Suppressor macrophage (primary cell): ENCODE measurements at regions not wholly inside any gene's neighbourhood (a gene's known extent, or its start where the extent isn't known, plus 50 kb on each side); places are given as distances from the start of the nearest gene placed in this dataset.
A peak's percentile ranks its signal among the peaks of the same experiment; 100 is the strongest.
"Not testable (repeated sequence)": the region's sequence is repeated elsewhere in the genome, so short reads cannot be mapped to it uniquely, and the experiment has no call there.

ENCODE experiments used
- DNase-seq, 4 experiments: peaks; one replicate each; pipeline ENCODE4 v3.0.0-alpha.2; 2020 to 2022

DNA sequence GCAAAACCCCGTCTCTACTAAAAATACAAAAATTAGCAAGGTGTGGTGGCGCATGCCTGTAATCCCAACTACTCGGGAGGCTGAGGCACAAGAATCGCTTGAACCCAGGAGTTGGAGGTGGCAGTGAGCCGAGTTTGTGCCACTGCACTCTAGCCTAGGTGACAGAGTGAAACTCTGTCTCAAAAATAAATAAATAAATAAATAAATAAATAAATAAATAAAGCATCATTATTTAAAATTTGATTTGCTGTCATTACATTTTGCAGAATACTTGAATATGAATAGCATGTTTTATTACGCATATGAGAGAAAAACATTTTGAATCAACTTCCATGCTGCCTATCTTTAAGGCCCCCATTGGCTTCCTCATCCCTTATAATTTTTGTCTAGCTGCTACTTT, 53.4 kb upstream of the MED14 start:
- not testable (repeated sequence) for DNase-seq

DNA sequence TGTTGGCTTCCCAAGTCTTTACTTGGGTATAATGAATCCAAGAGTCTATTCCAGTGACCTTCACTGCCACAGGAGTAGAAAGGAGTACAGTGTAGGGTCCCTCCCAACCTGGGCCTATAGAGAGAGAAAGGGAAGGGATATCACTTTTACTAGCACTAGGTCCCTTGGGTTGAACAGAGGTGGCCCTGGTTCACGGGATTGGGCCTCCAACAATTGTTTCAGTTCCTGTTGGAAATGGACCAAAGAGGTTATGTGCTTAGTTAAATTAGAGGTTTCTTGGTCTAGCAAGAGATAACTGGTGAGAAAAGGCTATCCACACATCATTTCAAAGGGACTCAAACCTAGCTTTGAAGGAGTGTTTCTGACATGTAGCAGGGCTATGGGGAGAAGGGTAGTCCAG, 57.1 kb upstream of the MED14 start:
- no peak for DNase-seq

DNA sequence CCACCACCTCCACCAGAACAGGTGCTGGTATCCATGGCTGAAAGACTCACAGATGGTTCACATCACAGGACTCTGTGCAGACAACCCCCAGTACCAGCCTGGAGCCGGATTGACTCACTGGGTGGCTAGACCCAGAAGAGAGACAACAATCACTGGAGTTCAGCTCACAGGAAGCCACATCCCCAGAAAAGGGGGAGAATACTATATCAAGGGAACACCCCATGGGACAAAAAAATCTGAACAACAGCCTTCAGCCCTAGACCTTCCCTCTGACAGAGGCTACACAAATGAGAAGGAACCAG, 59.4 kb upstream of the MED14 start:
- DNase-seq: not testable (repeated sequence)

DNA sequence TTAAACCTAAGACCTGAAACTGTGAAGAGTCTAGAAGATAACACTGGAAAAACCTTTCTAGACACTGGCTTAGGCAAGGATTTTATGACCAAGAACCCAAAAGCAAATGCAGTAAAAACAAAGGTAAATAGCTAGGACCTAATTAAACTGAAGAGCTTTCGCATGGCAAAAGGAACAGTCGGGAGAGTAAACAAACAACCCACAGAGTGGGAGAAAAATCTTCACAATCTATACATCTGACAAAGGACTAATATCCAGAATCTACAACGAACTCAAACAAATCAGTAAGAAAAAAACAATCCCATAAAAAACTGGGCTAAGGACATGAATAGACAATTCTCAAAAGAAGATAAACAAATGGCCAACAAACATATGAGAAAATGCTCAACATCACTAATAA, 64.4 kb upstream of the MED14 start:
- not testable (repeated sequence) for DNase-seq

DNA sequence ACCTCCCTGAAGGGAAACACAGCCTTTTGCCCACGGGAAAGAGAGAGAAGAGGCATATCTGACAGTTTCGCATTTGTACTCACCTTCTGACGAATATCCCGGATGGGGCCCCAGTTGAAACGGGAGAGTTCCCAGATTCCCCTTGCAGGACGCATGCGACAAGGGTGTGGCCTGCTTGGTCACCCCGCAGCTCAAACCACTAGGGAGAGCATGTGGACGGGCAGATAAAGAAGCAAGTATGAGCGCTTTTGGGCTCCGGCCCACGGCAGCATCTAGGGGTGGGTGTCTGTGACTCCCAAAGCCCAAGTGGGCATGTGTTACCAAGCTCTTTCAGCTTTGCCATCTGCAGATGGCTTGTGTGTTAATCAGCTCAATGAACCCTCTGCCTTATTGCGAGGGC, 70.1 kb upstream of the MED14 start:
- DNase-seq: no peak

DNA sequence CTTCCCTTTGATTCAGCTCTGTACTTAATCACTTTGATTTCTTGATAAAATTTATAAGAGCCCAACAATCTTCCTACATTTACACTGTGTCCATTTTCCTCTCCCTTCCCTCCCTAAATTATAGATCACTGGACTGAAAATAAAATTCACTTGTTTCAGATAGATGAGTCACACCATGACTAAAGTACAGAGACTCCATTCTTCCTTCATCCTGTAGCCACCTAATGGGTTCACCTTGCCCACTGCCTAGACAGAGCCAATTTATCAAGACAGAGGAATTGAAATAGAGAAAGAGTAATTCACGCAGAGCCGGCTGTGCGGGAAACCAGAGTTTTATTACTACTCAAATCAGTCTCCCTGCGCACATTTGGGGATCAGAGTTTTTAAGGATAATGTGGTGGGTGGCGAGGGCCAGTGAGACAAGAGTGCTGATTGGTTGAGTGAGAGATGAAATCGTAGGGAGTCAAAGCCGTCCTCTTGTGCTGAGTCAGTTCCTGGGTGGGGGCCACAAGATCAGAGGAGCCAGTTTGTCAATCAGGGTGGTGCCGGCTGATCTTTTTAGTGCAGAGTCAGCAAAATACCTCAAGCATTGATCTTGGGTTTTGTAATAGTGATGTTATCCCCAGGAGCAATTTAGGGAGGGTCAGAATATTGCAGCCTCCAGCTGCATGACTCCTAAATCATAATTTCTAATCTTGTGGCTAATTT, 71.3 kb upstream of the MED14 start:
- no peak for DNase-seq

DNA sequence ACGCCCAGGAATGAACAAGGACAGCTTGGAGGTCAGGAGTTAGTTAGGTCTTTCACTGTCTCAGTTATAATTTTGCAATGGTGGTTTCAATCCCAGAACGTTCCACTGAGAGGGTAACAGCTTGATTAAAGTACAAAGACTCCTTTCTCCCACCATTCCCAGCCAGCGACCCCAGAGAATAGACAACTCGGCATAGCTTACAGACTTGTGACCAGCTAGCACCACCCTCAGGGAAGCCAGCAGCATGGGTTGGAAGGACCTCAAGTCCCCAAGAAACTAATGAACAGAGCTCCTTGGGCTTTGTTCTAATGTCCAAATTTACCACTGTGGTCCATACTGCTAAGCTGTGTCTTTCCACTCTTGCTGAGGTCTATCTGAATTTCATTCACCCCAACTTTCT, 72.0 kb upstream of the MED14 start:
- DNase-seq: no peak

DNA sequence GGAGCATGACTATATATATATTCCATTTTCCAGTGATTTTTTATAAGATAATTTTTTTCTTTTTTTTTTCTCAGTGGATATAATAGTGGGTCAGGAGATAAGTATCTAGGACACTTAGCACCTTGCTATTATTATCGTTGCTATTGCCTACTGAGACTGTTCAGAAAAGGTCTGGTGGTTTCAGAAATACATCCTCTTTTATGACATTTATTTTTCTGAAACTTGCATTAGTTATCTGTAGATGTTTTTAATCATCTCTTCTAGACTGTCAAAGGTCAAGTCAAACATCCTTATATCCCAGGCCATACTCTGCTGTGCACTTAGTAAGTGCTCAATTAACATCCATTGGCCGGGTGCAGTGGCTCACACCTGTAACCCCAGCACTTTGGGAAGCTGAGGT, 72.9 kb upstream of the MED14 start:
- DNase-seq: no peak

DNA sequence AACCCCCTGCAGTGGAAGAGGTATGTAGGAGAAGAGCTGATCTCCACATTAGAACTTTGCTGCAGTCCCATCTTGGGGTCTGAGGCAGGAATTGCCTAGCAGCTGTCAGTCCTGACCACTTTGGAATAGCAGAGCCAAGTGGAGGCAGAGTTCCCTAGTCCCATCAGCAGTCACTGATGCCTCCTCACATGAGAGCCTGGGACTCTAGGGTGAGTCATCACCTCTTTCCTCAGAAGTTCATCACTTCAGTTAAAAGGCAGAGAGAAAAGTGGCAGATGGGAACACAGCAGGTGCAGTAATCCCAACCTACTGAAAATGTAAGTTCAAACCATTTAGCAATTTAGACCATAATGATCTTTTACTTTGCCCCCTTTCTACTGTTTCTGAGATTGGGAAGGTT, 73.9 kb upstream of the MED14 start:
- DNase-seq: peak; percentile 13 to 49 (median 42)

DNA sequence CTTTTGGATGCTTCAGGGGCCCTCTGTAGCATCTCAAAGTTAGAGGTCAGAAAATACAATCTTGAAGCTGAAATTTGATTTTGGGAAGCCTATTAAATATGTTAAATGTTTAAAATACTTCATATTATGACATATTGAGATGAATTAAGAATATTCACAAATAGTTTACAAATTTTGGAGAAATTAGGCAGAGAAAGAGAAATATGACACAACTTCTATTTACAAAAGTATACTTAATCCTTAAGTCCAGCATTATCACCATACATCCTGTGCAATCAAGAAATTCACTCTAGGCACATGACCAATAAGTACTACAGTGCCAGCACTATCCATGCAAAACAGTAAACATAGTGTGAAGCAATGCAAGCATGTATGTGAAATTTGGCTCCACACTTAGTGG, 79.7 kb upstream of the MED14 start:
- not testable (repeated sequence) for DNase-seq

DNA sequence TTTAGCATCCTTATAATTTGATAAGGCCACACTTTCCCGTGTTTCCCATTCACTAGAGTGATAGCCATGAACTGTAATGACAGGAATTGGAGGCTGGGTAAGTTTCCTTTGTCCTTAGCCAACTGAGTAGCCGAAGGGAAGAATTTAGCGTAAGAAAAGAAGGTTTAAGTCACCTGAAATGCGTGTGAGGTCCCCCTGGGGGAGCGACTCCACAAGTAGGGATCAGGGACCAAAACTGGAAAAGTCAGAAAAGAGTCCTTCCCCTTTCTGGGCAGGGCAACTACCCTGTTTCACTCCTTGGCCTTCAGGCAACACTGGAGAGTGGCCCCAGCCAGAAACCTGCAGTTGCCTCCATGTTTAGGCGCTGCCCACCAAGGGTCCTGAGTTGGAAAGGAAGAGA, 81.6 kb upstream of the MED14 start:
- no peak for DNase-seq

DNA sequence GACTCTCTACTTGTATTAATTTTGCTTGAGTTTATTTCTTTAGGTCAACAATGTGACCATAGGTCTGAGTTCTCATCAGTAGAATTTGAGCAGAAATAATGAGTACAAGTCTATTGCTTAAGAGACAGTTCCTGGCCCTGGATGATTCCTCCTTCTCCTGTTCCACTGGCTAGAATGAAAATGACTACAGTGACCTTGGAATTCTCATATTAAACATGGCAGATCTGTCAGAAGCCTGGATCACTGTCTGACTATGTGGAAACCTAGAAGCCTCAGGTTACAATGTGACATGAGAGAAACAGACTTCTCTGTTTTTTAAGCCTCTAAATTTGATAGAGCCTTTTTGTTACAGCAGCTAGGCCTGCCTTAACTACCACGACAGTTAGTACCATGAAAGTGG, 82.9 kb upstream of the MED14 start:
- DNase-seq: no peak

DNA sequence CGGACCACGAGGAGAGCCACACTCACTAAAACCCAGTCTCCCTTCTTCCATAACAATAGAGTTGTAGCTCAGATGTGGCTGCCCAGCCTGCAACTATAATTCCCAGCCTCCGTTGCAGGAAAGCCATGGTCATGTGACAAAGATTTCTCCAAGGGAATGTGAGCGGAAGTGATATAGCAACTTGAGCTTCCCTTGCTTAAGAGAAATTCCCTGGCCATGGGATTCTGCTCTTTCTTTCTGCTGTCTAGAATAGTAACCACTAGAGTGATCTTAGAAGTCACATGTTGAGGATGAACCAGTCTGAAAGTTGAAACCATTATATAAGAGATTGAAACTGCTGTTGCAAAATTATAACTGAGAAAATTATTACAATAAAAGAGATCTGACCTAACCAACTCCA, 86.4 kb upstream of the MED14 start:
- DNase-seq: no peak

DNA sequence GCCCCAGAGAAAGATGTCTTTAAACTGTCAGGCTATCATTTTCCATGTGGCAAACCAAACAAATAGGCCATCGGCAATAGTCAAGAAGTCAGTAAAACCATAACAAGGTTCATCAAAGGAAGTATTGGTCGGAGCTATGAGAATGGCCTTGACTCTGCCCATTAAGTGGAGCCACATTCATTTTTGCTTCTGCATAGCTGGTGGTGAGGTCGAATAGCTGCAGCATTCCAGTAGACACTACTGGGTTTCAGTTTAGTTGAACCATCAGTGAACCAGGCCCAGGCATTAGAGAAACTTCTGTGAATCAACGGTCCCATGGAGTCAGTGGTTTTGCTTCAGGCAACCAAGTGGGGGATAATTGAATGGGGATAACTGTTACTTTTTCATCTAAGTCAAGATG, 92.0 kb upstream of the MED14 start:
- DNase-seq: no peak

DNA sequence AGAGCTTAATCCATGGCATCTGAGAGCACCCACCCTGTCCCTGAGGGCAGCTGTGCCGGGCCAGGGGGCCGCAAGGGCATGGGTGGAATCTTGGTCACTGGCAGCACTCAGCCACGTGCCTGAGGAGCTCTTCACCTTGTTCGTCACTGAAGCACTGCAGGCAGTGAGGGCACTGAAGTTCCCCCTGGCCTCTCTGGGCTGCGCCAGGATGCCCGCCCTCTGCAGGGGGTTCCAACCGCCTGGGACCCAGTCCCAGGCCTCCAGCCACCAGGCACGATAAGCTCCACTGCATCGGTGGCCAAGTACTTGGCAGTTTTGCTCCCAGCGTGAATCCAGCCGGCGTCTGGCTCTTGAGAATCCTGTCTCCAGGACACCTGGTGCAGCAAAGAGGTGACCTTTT, 96.4 kb upstream of the MED14 start:
- DNase-seq: no peak

DNA sequence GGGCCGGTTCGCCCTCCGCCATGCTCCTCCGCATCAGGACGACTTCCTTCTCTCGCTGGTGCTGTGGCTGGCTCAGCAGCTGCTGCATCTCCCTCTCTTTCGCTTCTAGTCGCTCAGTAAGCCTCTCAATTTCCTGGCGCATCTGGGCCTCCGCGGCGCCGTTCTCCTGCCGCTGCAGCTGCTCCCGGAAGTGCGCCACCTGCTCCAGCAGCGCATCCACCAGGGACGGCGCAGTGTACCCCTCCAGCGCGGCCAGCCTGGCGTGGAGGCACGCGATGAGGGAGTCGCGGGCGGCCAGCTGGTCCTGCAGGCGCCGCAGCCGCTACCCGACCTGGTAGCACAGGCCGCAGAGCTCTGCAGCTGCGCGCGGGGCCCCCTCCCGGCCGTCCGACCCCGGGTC, 97.4 kb upstream of the MED14 start:
- no peak for DNase-seq

DNA sequence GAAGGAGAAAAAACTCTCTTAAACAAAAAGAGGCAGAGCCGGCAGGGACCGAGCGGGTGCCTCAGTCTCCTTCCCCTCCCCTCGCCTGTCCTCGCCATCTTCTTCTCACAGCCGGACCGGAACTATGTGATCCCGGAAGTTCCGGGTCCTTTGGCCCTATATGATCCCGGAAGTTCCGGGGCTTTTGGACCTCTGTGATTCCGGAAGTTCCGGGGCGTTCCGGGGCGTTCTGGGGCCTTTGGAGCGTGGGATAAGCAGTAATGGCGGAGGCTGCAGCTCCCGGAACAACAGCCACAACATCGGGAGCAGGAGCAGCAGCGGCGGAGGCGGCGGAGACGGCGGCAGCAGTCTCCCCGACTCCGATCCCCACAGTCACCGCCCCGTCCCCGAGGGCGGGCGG, 98.9 kb upstream of the MED14 start:
- DNase-seq: no peak

DNA sequence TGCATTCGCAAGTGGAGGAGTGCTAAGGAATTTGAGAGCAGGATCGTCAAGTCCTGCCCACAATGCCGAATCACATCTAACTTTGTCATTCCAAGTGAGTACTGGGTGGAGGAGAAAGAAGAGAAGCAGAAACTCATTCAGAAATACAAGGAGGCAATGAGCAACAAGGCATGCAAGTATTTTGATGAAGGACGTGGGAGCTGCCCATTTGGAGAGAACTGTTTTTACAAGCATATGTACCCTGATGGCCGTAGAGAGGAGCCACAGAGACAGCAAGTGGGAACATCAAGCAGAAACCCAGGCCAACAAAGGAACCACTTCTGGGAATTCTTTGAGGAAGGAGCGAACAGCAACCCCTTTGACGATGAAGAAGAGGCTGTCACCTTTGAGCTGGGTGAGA, 100.2 kb upstream of the MED14 start:
- DNase-seq: no peak

DNA sequence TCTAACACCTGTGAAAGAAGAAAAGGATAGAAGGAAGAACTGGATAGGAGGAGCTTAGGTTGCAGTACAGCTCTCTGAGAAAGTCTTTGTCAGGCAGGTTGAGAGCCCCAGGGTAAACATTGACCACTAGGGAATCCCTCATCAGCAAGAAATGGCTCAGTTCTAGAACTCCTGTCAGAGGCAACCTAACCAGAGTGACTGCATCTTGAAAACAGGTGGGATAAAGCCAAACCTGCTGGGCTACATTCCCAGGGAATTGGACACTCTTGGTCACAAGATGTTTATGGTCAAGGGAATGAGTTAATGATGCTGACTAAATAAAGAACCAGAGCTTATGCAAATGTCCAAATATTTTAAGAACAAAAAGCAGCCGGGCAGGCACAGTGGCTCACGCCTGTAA, 108.3 kb upstream of the MED14 start:
- no peak for DNase-seq

DNA sequence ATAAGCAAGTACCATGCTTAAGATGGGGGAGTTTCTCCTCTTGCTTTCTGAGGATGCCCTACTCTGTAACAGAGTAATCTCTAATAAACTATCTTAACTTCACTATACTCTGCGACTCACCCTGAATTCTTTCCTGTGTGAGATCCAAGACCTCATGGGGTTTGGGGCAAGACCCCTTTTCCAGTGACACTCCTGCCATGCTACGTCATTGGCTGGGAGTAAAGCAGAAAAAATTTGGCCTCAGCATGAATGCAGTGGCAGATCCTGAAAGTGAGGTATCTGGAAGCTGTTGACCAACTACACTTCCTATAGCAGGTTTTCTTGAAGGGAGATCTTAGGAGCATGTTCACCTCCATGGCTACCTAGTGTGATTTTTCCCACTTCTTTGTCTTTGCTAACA, 109.1 kb upstream of the MED14 start:
- DNase-seq: no peak

DNA sequence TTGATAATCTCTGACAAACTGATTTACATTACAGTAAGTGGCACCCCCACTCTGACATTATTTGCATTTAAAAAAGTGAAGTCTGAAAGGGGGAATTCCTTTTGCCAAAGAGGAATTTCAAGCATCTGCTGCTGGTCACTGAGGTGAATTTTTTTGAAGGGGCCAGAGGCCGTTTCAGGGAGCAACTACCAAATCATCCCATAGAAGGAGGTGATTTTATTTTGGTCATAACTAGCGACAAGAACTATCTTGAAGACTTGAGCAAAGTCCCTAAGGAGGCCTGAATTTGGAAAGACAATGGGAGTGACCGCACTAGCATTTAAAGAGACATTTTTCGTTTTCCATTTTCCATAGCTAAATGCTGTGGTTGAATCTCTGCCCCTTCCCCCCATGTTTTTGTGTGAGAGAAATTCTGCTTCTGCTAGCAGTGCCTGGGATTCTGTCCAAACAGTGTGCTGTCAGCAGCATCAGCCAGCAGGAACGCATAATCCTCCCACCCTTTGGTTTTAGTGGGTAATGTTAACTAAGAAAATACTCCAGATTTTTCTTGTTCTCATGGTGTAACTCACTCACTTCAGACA, 110.1 kb upstream of the MED14 start:
- DNase-seq: no peak

DNA sequence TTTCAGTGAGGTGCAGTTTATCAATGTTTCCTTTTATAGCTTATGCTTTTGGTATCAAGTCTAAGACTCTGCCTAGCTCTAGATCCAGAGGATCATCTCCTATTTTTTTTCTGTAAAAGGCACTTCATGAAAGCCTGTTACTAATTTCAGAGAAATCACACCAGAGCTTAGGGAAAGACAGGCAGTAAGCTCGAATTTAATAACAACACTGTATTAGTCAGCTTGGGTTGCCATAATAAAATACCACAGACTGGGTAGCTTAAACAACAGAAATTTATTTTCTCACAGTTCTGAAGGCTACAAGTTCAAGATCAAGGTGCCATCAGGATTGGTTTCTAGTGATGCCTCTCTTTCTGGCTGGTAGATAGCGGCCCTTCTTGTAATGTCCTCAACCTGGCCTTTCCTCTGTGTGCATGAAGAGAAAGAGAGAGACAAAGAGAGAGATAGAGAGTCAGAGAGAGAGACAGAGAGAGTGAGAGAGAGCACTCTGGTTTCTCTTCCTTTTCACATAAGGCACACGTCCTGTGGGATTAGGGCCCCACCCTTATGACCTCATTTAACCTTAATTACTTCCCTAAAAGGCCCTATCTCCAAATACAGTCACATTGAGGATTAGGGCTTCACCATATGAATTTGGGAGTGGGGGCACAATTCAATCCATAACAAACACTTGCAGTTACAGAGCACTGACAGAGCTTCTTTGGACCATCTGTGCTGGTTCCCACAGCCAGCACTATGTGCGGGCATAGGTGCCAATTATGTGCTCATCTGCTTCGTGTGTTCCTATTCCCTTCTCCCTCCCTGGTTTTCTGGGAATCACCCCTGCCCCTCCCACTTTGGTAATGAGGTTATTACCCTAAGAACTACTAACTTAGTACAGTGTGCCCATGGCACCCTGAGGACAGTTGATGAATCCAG, 114.8 kb upstream of the MED14 start:
- DNase-seq: peak in 1 of 4 experiments; percentile 2

DNA sequence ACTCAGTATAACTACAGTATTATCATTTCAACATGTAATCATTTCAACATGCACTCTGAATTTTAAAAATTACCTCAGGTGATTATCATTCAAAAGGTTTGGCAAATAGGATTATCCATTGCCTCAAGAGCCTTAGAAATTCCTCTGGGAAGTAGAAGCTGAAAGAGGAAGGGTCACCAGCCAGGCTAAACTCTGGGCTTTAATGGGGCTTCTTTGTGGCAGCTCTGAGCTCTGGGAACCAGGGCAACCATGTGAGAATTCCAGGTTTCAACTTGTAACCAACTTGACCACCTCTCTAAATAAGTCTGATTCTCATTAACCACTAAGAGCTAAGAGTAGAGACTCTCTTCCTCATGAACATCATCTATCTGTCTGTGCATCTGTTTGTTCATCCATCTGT, 117.2 kb upstream of the MED14 start:
- DNase-seq: no peak
